MM.1S (cell line): ENCODE measurements at regions not wholly inside any gene's neighbourhood (a gene's known extent, or its start where the extent isn't known, plus 50 kb on each side); places are given as distances from the start of the nearest gene placed in this dataset.

Experiments used
- CTCF ChIP-seq: fragments of 300-600 bp; sonication (generic); IDR thresholded peaks from 2 replicates; pipeline ENCODE4 v1.5.1; 2016; ENCODE audit warnings: antibody characterized with exemption, low read length, mixed read lengths
- EZH2 ChIP-seq: fragments of 300-600 bp; sonication (generic); optimal IDR thresholded peaks from 2 replicates; pipeline ENCODE3; 2017; ENCODE audit warnings: low read depth, mild to moderate bottlenecking, antibody characterized with exemption, low read length, mixed read lengths

GRCh38 chr20:55142932-55143331 is 667.5 kb downstream of the DOK5 start:
- TF ChIP-seq CTCF (no peak), EZH2 (no peak)
